Liver (tissue), 8 donors: ENCODE measurements at regions not wholly inside any gene's neighbourhood (a gene's known extent, or its start where the extent isn't known, plus 50 kb on each side); places are given as distances from the start of the nearest gene placed in this dataset.

Experiments
- DNase-seq: peaks from one replicate; pipeline ENCODE4 v3.0.0-alpha.2; 2017; ENCODE audit warnings: low spot score
- H3K27ac ChIP-seq, 2 donors: one replicate each; pipeline ENCODE4 v1.7.0; 2013; ENCODE audit warnings: inconsistent platforms in 2 of 2, low read length in 2 of 2, control low read depth in 1 of 2, low read depth in 1 of 2, mild to moderate bottlenecking in 1 of 2
- H3K27me3 ChIP-seq, 4 donors: one replicate each; pipeline versions ENCODE4 v1.6.1 to v1.7.0; 2013; ENCODE audit warnings: low read length in 3 of 4, inconsistent platforms in 1 of 4, mild to moderate bottlenecking in 1 of 4, moderate library complexity in 1 of 4; ENCODE audit not compliant: control insufficient read depth in 4 of 4, insufficient read depth in 4 of 4
- H3K36me3 ChIP-seq, 4 donors: one replicate each; pipeline versions ENCODE4 v1.6.1 to v1.7.0; 2013; ENCODE audit warnings: low read length in 3 of 4, mild to moderate bottlenecking in 3 of 4, low read depth in 1 of 4, moderate library complexity in 1 of 4; ENCODE audit not compliant: control insufficient read depth in 4 of 4, insufficient read depth in 3 of 4
- H3K4me1 ChIP-seq, 4 donors: one replicate each; pipeline versions ENCODE4 v1.6.1 to v1.7.0; 2013; ENCODE audit warnings: low read length in 3 of 4, mild to moderate bottlenecking in 3 of 4, moderate library complexity in 1 of 4; ENCODE audit not compliant: control insufficient read depth in 4 of 4, insufficient read depth in 4 of 4
- H3K4me3 ChIP-seq, 3 donors: one replicate each; pipeline versions ENCODE4 v1.6.1 to v1.7.0; 2013; ENCODE audit warnings: low read length in 3 of 3, control low read depth in 1 of 3, low read depth in 1 of 3, mild to moderate bottlenecking in 1 of 3
- H3K9ac ChIP-seq, 2 donors: one replicate each; pipeline ENCODE4 v1.7.0; 2013; ENCODE audit warnings: low read length in 2 of 2, mild to moderate bottlenecking in 2 of 2, moderate library complexity in 2 of 2, control low read depth in 1 of 2, low read depth in 1 of 2
- H3K9me3 ChIP-seq, 4 donors: one replicate each; pipeline versions ENCODE4 v1.6.1 to v1.7.0; 2013; ENCODE audit warnings: low read length in 3 of 4; ENCODE audit not compliant: control insufficient read depth in 4 of 4
- EGR1 ChIP-seq, 2 donors: IDR thresholded peaks; 2 replicates each; pipeline ENCODE4 v1.6.1; 2016 to 2018; ENCODE audit warnings: antibody characterized with exemption in 2 of 2, low read depth in 2 of 2
- FOXA1 ChIP-seq: IDR thresholded peaks from 2 replicates; pipeline ENCODE4 v1.6.1; 2016; ENCODE audit warnings: antibody characterized with exemption
- FOXA2 ChIP-seq: IDR thresholded peaks from 2 replicates; pipeline ENCODE4 v1.6.1; 2016; ENCODE audit warnings: antibody characterized with exemption
- GABPA ChIP-seq, 2 donors: IDR thresholded peaks in 1 of 2; conservative IDR thresholded peaks in 1 of 2; 2 replicates each; pipeline ENCODE4 v1.6.1; 2016; ENCODE audit warnings: antibody characterized with exemption in 2 of 2, mild to moderate bottlenecking in 1 of 2, moderate library complexity in 1 of 2
- HNF4A ChIP-seq, 2 donors: conservative IDR thresholded peaks; 2 replicates each; pipeline ENCODE4 v1.6.1; 2016; ENCODE audit warnings: antibody characterized with exemption in 2 of 2, mild to moderate bottlenecking in 2 of 2
- HNF4G ChIP-seq: IDR thresholded peaks from 2 replicates; pipeline ENCODE4 v1.6.1; 2016; ENCODE audit warnings: antibody characterized with exemption
- JUND ChIP-seq, 2 donors: IDR thresholded peaks; 2 replicates each; pipeline ENCODE4 v1.6.1; 2016; ENCODE audit warnings: antibody characterized with exemption in 2 of 2
- NR2F2 ChIP-seq: IDR thresholded peaks from 2 replicates; pipeline ENCODE4 v1.6.1; 2016; ENCODE audit warnings: antibody characterized with exemption
- RAD21 ChIP-seq, 2 donors: IDR thresholded peaks; 2 replicates each; pipeline ENCODE4 v1.6.1; 2016; ENCODE audit warnings: antibody characterized with exemption in 2 of 2, mild to moderate bottlenecking in 2 of 2
- RXRA ChIP-seq, 2 donors: IDR thresholded peaks; 2 replicates each; pipeline ENCODE4 v1.6.1; 2017 to 2018; ENCODE audit warnings: antibody characterized with exemption in 2 of 2, mild to moderate bottlenecking in 1 of 2
- SP1 ChIP-seq: IDR thresholded peaks from 2 replicates; pipeline ENCODE4 v1.6.1; 2018; ENCODE audit warnings: antibody characterized with exemption, mild to moderate bottlenecking
- TAF1 ChIP-seq: conservative IDR thresholded peaks from 2 replicates; pipeline ENCODE4 v1.6.1; 2016; ENCODE audit warnings: antibody characterized with exemption, mild to moderate bottlenecking
- YY1 ChIP-seq: IDR thresholded peaks from 2 replicates; pipeline ENCODE4 v1.6.1; 2016; ENCODE audit warnings: antibody characterized with exemption, mild to moderate bottlenecking
- WGBS: extraction: QIAGEN DNeasy Blood & Tissue Kit; methylation state at CpG from one replicate; pipeline ENCODE4 v1.1.7; 2013; 5-methylcytosine and 5-hydroxymethylcytosine counted together
- TF ChIP-seq, protein P1 (sequence below): fragments of 150-350 bp; IDR thresholded peaks from 2 replicates; pipeline ENCODE4 v1.5.1; 2017; ENCODE audit warnings: improper control_type of control experiment, low read depth, low read length; ENCODE audit not compliant: missing input control
- TF ChIP-seq, protein P2 (sequence below): IDR thresholded peaks from 2 replicates; pipeline ENCODE4 v1.6.1; 2016; ENCODE audit warnings: antibody characterized with exemption
- TF ChIP-seq, protein P3 (sequence below): IDR thresholded peaks from 2 replicates; pipeline ENCODE4 v1.6.1; 2016; ENCODE audit warnings: antibody characterized with exemption
- TF ChIP-seq, protein P4 (sequence below): IDR thresholded peaks from 2 replicates; pipeline ENCODE4 v1.6.1; 2016; ENCODE audit warnings: antibody characterized with exemption, mild to moderate bottlenecking
- donor health status: healthy.
- donor health status: healthy.
- donor health status: healthy.
- donor health status: healthy.
- donor health status: healthy.

DNA sequence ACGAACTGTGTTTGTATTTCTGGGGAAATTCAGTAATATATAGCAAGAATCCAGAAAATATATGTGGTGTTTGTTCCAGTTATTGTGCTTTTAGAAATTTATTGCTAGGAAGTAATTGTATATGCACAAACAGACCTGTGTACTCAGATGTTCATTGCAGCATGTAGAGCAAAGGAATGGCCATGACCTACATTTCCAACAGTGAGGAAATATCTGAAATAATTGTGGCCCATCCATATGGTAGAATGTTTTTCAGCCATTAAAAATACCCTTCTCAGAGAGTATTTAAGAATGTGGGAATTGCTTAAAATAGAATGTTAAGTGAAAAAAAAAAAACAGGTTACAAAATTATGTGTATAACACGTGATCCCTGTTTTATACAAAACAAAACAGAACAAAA is 77.3 kb downstream of the TMX1 start:
- H3K4me1 ChIP-seq: no peaks in the 10 kb centered on the region
- H3K27ac ChIP-seq: no peak overlapping the region
- no peaks in the 10 kb centered on the region for H3K9me3 ChIP-seq
- no peak overlapping the region for H3K9ac ChIP-seq
- no peak overlapping the region for H3K4me3 ChIP-seq
- TF ChIP-seq GABPA (IDR thresholded peaks at IDR 0.05 in 1 of 2, conservative IDR thresholded peaks at IDR 0.05 in 1 of 2): no peak
- TF ChIP-seq YY1: no peak
- TF ChIP-seq, protein P1, sequence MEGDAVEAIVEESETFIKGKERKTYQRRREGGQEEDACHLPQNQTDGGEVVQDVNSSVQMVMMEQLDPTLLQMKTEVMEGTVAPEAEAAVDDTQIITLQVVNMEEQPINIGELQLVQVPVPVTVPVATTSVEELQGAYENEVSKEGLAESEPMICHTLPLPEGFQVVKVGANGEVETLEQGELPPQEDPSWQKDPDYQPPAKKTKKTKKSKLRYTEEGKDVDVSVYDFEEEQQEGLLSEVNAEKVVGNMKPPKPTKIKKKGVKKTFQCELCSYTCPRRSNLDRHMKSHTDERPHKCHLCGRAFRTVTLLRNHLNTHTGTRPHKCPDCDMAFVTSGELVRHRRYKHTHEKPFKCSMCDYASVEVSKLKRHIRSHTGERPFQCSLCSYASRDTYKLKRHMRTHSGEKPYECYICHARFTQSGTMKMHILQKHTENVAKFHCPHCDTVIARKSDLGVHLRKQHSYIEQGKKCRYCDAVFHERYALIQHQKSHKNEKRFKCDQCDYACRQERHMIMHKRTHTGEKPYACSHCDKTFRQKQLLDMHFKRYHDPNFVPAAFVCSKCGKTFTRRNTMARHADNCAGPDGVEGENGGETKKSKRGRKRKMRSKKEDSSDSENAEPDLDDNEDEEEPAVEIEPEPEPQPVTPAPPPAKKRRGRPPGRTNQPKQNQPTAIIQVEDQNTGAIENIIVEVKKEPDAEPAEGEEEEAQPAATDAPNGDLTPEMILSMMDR: no peak
- no peak for TF ChIP-seq EGR1 (IDR thresholded peaks at IDR 0.05; ENCODE audit: low read depth in 2 of 2)
- TF ChIP-seq FOXA1: no peak
- no peak for TF ChIP-seq TAF1
- TF ChIP-seq, protein P2, sequence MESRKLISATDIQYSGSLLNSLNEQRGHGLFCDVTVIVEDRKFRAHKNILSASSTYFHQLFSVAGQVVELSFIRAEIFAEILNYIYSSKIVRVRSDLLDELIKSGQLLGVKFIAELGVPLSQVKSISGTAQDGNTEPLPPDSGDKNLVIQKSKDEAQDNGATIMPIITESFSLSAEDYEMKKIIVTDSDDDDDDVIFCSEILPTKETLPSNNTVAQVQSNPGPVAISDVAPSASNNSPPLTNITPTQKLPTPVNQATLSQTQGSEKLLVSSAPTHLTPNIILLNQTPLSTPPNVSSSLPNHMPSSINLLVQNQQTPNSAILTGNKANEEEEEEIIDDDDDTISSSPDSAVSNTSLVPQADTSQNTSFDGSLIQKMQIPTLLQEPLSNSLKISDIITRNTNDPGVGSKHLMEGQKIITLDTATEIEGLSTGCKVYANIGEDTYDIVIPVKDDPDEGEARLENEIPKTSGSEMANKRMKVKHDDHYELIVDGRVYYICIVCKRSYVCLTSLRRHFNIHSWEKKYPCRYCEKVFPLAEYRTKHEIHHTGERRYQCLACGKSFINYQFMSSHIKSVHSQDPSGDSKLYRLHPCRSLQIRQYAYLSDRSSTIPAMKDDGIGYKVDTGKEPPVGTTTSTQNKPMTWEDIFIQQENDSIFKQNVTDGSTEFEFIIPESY: no peak
- TF ChIP-seq NR2F2: no peak
- no peak for TF ChIP-seq HNF4A (conservative IDR thresholded peaks at IDR 0.05)
- TF ChIP-seq HNF4G: no peak
- TF ChIP-seq RXRA (IDR thresholded peaks at IDR 0.05): no peak
- no peak for TF ChIP-seq SP1
- TF ChIP-seq FOXA2: no peak
- TF ChIP-seq JUND (IDR thresholded peaks at IDR 0.05): no peak
- TF ChIP-seq, protein P3, sequence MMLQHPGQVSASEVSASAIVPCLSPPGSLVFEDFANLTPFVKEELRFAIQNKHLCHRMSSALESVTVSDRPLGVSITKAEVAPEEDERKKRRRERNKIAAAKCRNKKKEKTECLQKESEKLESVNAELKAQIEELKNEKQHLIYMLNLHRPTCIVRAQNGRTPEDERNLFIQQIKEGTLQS: no peak
- no peak for TF ChIP-seq RAD21 (IDR thresholded peaks at IDR 0.05)
- TF ChIP-seq, protein P4, sequence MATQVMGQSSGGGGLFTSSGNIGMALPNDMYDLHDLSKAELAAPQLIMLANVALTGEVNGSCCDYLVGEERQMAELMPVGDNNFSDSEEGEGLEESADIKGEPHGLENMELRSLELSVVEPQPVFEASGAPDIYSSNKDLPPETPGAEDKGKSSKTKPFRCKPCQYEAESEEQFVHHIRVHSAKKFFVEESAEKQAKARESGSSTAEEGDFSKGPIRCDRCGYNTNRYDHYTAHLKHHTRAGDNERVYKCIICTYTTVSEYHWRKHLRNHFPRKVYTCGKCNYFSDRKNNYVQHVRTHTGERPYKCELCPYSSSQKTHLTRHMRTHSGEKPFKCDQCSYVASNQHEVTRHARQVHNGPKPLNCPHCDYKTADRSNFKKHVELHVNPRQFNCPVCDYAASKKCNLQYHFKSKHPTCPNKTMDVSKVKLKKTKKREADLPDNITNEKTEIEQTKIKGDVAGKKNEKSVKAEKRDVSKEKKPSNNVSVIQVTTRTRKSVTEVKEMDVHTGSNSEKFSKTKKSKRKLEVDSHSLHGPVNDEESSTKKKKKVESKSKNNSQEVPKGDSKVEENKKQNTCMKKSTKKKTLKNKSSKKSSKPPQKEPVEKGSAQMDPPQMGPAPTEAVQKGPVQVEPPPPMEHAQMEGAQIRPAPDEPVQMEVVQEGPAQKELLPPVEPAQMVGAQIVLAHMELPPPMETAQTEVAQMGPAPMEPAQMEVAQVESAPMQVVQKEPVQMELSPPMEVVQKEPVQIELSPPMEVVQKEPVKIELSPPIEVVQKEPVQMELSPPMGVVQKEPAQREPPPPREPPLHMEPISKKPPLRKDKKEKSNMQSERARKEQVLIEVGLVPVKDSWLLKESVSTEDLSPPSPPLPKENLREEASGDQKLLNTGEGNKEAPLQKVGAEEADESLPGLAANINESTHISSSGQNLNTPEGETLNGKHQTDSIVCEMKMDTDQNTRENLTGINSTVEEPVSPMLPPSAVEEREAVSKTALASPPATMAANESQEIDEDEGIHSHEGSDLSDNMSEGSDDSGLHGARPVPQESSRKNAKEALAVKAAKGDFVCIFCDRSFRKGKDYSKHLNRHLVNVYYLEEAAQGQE: no peak
- no peaks in the 10 kb centered on the region for H3K36me3 ChIP-seq
- no peak for DNase-seq
- 82% methylated on average over 2 of the region's 2 CpGs for WGBS
- H3K27me3 ChIP-seq: no peaks in the 10 kb centered on the region
